ENCODE measurements at regions not wholly inside any gene's neighbourhood (a gene's known extent, or its start where the extent isn't known, plus 50 kb on each side); places are given as distances from the start of the nearest gene placed in this dataset.

DNA sequence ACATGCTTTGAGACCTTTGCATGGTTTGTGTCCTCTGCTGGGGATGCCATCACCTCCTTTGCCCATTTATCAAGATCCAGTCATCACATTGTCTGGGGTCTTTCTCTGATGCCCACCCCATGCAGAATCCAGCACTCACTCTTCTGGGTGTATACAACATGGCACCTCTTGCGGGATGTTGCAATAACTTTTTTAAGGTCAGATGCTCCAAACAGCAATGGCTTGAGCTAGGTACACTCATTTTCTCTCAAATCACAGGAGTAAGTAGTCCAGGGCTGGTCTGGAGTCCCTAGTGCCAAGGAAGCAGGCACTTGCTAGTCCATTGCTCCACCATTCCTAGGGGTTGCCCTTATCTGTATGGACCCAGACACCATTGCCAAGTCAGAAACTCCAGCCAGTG, 196.6 kb upstream of the KCNG1 start:
- DNase-seq (ENCODE audit: extremely low spot score), result no peak
- ChIA-PET CTCF (no interaction called here), POLR2A (no interaction called here)
- TF ChIP-seq, protein P1, sequence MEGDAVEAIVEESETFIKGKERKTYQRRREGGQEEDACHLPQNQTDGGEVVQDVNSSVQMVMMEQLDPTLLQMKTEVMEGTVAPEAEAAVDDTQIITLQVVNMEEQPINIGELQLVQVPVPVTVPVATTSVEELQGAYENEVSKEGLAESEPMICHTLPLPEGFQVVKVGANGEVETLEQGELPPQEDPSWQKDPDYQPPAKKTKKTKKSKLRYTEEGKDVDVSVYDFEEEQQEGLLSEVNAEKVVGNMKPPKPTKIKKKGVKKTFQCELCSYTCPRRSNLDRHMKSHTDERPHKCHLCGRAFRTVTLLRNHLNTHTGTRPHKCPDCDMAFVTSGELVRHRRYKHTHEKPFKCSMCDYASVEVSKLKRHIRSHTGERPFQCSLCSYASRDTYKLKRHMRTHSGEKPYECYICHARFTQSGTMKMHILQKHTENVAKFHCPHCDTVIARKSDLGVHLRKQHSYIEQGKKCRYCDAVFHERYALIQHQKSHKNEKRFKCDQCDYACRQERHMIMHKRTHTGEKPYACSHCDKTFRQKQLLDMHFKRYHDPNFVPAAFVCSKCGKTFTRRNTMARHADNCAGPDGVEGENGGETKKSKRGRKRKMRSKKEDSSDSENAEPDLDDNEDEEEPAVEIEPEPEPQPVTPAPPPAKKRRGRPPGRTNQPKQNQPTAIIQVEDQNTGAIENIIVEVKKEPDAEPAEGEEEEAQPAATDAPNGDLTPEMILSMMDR (IDR thresholded peaks at IDR 0.05; ENCODE audit: control extremely low read depth, extremely low read depth, low read depth, missing control alignments), result no peak

DNA sequence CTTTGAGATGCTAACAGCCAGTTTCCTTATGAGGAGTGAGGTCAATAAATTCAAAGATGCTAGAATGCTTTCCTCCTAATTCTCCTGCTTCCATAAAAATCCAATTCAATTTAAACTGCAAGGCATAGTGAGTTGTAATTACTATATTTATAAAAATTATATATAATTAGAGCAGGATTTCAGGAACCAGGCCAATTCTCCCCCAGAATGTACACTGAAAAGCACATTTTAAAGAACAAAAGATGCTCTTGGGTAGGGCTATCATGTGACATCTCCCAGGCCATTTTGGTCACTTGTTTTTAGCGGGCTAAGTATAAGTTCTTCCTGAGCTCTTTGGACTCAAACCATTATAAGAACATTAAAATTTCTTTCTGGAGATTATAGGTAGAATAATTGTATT, 195.7 kb upstream of the KCNG1 start:
- ChIA-PET CTCF (no interaction called here), POLR2A (no interaction called here)
- TF ChIP-seq, protein P1 (IDR thresholded peaks at IDR 0.05; ENCODE audit: control extremely low read depth, extremely low read depth, low read depth, missing control alignments), result no peak
- no peak for DNase-seq (ENCODE audit: extremely low spot score)

DNA sequence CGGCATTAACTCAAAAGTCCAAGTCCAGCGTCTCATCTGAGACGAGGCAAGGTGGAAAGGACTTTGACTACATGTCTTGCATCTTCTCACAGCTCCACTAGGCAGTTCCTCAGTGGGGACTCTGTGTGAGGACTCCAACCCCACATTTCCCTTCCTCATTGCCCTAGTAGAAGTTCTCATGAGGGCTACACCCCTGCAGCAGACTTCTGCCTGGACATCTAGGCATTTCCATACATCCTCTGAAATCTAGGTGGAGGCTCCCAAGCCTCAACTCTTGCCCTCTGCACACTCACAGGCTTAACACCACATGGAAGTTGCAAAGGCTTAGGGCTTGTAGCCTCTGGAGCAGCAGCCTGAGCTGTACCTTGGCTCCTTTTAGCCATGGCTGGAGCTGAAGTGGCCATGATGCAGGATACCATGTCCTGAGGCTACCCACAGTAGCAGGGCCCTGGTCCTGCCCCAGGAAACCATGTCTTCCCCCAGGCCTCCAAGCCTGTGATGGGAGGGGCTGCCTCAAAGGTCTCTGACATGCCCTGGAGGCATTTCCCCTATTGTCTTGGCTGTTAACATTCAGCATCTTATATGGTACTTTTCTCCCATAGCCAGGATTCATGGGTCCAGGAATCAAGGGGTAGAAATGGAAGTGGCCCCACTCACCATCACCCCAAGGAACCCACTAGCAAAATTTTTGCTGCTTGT, 194.6 kb upstream of the KCNG1 start:
- DNase-seq (ENCODE audit: extremely low spot score), result no peak
- ChIA-PET POLR2A (no interaction called here), CTCF (no interaction called here)
- TF ChIP-seq, protein P1 (IDR thresholded peaks at IDR 0.05; ENCODE audit: control extremely low read depth, extremely low read depth, low read depth, missing control alignments), result no peak

DNA sequence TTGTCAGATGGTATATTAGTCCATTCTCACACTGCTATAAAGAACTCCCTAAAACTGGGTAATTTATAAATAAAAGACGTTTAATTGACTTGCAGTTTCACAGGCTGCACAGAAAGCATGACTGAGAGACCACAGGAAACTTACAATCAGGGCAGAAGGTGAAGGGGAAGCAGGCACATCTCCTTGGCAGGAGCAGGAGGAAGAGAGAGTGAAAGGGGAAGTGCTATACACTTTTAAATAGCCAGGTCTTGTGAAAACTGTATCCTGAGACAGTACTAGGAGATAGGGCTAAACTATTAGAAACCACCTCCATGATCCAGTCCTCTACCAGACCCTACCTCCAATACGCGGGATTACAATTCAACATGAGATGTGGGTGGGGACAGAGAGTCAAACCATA, 193.9 kb upstream of the KCNG1 start:
- DNase-seq (ENCODE audit: extremely low spot score), result no peak
- POLR2A ChIA-PET, result no interaction called here
- TF ChIP-seq, protein P1 (IDR thresholded peaks at IDR 0.05; ENCODE audit: control extremely low read depth, extremely low read depth, low read depth, missing control alignments), result no peak
- CTCF ChIA-PET, result no interaction called here

DNA sequence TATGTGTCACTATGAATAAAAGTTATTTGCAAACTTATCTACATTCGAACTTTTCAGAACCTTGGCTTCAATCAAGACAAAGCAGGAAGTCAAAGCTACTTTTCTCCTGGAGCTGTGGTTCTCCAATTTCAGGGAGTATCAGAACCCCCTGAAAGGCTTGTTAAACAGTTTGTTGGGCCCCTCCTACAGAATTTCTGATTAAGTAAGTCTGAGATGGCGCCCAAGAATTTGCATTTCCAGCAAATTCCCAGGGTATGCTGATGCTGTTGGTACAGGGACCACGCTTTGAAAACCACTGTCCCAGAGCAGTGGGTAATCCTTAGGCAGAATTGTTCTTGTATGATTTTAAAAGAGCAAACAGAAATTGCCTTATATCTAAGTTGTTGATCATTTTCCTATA, 189.9 kb upstream of the KCNG1 start:
- POLR2A ChIA-PET, result no interaction called here
- CTCF ChIA-PET, result interaction anchor here (0.9 to 1.5 kb wide), 3 partner anchors 10 to 36 kb away, joined by 3 to 4 read pairs (median 4); no protein-coding TSS in a partner anchor
- TF ChIP-seq, protein P1 (IDR thresholded peaks at IDR 0.05; ENCODE audit: control extremely low read depth, extremely low read depth, low read depth, missing control alignments), result no peak
- DNase-seq (ENCODE audit: extremely low spot score), result no peak

DNA sequence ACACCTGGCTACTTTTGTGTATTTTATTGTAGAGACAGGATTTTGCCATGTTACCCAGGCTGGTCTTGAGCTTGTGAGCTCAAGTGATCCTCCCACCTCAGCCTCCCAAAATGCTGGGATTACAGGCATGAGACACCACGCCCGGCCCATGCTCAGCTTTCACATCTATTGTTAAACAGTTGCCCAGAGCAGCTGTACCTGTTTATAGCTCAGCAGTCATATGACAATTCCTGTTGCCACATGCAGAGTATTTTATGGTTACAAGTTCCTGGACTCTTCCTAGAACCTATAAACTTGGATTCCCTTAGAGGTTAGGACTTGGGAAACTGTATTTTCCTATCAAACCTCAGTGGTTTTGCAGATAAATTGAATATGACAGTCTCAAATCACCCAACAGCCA, 188.3 kb upstream of the KCNG1 start:
- CTCF ChIA-PET, result no interaction called here
- POLR2A ChIA-PET, result no interaction called here

More for the DNA sequence above, 188.3 kb upstream of the KCNG1 start:
- TF ChIP-seq, protein P1 (IDR thresholded peaks at IDR 0.05; ENCODE audit: control extremely low read depth, extremely low read depth, low read depth, missing control alignments), result no peak
- no peak for DNase-seq (ENCODE audit: extremely low spot score)
